GM18868 (cell line): ENCODE measurements at regions not wholly inside any gene's neighbourhood (a gene's known extent, or its start where the extent isn't known, plus 50 kb on each side); places are given as distances from the start of the nearest gene placed in this dataset.
"Not testable (repeated sequence)": the region's sequence is repeated elsewhere in the genome, so short reads cannot be mapped to it uniquely, and the experiment has no call there.

Source experiments
- ATAC-seq: cut with Tn5 transposase; IDR thresholded peaks from one replicate; pipeline ENCODE4 v1.9.1; 2021; ENCODE audit warnings: mild to moderate bottlenecking, moderate library complexity; ENCODE audit not compliant: unreplicated experiment

DNA sequence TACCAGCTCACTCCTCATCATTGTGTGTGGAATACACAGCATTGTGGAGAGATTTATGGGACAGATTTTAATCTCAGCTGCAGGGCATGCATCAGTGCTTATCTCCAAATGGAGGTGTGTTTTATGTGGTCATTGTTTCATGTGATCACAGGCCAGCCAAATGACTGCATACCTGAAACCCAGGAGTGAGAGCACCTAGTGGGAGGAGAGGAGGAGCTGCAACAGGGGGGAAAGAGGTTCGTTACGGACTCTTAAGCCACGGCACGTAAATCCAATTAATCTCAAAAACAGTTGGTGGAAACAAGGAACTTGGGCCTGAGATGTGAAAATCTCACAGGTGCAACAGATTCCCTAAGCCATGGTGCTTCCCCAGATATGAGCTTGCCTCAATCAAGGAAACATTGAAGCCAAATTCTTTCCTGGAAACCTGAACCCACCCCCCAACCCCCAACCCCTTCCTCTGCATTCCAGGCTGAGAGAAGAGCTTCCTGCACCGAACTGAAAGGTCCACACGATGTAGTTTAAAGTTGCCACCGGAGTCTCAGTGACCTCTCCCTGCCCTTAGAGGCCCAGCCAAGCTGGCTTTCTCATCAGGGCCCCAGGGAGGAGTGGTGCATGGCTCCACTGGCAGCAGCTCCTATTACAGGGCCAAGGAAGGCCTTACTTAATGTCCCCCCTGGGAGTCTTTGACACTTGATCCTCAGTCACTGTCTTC, 167.4 kb downstream of the C1D start:
- no peak for ATAC-seq

DNA sequence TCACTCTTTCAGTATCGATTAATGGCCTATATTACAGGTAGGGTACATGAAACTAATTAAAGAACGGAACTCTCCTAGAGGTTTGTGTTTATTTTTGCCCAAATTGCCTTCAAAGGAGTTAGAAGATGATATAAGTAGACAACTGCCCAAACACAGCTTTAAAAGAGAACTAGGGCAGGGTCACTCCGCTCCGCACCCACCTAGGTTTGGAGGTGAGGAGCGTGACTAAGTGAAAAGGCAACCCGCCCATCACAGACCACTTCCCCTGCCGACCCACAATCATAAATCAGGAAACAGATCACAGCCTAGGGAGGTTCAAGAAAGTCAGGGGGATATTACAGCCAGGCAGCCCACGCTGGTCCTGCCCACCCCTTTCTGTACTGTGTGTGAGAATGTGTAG, 166.7 kb downstream of the C1D start:
- no peak for ATAC-seq

DNA sequence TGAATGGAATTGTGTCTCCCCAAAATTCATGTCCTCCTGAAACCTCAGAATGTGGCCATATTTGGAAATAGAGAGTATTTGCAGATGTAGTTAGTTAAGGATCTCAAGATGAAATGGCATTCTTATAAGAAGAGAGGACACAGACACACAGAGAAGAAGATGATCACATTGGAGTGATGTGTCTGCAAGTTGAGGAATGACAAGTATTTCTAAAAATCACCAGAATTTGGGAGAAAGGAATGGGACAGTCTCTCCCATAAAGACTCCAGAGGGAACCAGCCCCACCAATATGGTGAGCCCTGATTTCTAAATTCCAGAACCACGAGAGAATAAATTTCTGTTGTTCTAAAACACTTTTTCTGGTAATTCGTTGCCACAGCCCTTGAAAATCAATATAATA, 166.3 kb downstream of the C1D start:
- ATAC-seq: no peak

DNA sequence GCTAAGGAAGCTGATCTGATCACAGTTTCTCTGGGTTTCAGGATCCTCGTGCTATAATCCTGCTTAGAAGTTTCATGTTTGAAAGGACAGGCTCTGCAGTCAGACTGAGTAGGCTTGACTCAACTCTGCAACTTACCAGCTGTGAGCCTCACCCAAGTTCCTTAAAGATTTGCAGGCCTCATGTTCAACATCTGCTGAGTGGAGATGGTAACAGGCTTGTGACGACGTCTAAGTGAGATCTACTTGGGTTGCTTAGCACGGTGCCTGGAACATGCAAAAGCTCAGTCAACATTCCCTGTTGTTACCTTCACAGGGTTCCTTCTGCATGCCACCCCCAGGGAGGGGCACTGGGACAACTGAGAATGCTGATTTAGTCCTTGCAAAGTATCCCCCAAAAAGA, 164.2 kb downstream of the C1D start:
- ATAC-seq: no peak

DNA sequence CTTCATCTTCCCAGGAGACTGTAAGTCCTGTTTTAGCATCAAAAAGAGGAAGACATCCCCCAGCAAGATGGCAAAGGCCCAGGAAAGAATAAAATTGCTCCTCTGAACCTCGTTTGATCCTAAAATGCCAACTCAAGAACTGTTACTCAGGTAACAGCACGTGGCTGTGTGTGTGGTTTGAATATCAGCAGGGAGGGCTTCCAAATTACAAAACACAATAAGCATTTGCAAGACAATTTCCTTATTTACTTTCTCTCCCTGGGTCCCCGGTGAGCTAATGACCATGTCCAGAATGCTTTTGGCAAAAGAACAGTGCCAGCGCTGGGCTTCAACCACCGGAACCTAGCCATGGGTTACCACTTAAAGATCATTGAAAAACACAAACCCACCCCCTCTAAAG, 163.6 kb downstream of the C1D start:
- no peak for ATAC-seq

DNA sequence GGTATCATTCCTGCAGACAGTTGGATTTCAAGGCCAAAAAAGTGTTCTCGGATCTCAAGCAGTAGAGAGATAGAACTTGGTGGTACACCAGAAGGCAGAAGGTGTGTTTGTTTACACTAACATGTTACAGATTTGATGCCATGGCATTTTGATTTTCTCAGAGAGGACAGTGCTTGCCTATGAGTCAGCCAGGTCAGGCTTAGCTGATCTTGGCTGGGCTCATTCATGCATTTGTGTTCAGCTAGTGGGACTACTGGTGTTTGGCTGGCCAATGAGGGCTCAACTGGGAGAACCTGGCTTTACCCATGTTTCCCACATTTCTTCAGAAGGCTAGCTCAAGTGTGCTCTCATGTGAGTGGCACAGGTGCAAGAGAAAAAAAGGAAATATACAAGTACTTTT, 162.0 kb downstream of the C1D start:
- ATAC-seq: no peak

DNA sequence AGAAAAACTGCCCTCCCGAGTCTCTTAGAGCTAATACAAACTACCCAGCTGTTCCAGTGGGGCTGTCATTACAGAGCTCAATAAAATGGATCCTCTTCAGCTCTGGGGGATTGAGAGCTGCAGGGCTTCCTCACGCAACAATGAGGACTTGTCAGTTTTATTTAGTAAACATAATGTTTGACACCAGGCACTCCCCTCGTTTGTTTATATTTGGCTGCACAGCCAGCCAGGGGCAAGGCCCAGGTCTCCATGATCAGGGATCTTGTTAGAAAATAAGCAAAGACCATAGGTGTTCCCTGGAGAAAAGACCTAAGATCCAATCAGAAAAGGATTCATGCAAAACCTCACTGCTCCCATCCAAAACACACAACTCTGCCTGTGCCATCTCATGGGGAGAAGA, 158.2 kb downstream of the C1D start:
- ATAC-seq: no peak

DNA sequence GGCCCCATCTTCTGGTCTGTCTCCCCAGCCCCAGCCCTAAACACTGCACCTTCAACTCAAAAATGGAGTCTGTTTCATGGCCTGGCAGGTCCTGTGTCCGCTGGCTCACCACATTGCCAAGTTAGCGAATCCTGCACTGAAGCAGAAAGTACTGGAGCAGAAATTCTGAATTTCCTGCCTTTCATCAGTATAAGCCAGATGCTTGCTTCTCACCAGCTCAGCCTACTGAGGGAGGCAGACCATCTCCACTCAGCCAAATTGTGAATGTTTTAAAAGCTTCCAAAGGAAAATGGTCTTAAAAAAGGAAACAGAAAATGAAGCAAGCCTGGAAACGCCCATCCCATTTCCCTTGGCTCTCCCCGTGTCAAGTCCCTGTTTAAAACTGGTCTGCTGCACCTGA, 157.8 kb downstream of the C1D start:
- ATAC-seq: no peak

DNA sequence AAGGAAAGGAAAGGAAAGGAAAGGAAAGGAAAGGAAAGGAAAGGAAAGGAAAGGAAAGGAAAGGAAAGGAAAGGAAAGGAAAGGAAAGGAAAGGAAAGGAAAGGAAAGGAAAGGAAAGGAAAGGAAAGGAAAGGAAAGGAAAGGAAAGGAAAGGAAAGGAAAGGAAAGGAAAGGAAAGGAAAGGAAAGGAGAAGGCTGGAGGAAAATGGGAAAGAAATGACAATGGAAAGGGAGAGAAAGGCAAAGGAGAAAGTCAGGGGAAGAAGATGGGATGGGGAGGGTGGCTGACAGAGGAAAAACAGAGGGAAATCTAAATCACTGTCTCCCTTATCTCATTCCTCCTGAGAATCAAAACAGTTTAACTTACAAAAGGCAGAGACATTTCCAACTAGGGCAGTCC, 156.3 kb downstream of the C1D start:
- ATAC-seq: not testable (repeated sequence)

DNA sequence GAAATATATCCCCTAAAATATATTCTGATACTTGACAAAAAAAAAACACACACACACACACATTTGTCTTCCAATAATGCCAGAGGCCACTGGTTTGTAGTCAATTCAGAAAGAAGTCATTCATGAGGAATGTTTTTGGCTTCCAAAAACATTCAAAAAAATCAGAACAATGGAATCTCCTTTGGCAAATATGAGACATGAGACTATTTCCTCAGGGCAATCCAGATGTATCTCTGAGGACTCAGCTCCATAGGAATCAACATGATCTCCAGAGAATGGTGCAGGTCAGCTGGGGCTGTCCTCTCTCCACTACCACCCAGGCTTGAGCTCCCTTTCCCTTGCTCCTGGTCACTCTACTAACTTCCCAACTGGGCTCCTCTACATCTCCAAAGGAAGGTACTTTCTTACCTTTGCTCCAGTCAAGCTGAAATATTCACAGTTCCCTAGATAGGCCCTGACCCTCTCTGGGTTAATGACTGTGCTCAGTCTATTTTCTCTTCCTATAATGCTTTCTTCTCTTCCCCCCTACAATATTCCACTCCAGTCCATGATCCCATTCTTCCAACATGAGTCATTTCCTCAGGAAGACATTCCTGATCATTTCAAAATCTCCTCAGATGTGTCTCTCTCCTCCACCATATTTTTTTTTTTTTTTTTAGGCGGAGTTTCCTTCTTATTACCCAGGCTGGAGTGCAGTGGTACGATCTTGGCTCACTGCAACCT, 145.3 kb downstream of the C1D start:
- ATAC-seq: no peak

DNA sequence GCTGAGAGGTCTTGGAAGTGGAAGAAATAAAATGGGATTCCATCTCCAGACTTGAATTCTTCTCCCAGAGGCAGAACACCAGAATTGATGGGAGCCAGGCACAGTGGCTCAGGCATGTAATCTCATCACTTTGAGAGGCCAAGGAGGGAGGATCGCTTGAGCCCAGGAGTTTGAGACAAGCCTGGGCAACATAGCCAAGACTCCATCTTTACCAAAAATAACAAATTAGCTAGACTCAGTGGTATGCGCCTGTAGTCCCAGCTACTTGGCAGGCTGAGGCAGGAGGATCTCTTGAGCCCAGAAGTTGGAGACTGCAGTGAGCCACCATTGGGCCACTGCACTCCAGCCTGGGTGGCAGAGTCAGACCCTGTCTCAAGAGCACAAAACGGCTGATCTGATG, 144.3 kb downstream of the C1D start:
- no peak for ATAC-seq

DNA sequence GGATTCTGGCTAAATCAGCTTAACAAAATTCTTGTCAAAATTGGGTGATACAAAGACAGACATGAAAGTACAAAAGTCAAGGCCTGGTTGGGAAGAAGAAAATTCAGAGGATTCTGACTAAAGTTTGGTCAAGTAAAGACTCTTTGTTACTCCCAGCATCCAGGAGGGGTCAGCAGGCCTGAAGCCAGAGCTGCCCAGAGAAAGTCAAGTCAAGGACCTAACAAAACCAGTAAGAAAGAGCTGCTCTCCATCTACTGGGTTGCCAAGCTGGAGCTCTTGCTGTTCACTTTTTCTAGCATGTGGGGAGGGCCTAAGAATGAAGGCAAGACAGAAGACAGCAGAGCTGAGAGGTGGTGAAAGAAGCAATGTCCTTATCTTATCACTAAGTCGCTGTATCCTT, 143.3 kb downstream of the C1D start:
- ATAC-seq: no peak

DNA sequence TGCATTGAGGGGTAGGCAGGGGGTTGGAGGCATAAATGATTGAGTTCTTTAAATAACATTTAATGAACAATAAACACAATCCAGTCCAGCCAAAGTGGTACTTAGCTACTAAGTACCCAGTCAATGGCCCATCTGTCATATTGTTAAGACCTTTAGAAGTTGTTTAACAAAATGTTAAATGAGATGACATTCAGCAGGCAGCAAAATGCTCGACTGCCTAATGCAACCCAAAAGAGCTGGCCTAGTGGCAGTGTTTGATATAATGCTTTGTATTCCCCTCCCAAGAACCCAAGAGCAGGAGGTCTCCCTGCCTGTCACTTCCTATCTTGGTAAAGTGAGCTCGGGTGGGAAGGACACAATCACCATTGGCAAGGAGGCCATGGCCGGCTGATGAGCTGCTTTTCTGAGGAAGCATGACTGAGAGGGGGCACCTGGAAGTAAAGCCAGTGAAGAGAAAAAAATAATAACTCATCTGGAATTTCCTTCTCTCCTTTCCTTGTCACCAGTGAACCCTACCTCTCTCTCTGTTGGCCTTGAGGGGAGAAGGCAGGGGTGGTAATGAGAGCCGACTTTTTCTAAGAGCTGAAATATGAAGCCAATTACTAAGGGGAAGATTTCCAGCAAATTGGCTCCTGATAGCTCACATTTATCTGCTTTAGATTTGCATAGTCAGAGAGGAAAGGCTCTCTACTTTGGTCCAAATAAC, 140.6 kb downstream of the C1D start:
- no peak for ATAC-seq

DNA sequence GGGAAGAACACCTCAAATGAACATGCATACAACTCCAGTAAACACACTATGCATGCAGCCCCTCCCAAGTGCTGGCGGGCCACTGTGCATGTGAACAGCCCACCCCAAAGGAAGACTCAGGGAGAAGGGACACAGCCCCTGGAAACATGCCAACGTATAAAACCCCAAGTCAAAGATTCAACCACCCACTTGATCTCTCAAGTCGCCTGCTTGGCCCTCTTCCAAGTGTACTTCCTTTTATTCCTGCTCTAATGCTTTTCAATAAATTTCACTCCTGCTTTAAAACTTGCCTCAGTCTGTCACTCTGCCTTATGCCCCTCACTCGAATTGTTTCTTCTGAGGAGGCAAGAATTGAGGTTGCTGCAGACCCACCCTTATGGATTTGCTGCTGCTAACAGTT, 139.1 kb downstream of the C1D start:
- ATAC-seq: no peak

DNA sequence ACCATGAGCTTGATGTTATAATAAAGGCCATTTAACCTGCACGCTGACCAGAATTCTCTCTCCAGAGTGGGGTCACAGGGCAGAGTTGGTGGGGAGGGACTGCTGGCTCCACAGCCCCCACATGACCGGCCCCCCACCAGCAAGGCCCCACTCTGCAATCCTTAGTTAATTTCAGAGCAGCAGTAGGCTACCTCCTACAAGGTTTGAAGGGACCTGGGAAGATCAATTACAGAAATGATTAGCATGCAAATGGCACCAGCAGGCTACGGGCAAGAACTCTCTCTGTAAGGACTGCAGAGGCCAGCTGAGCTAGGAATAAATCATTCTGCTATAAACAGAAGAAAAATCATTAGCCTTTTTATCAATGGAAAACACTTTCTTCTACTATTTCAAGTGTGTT, 135.3 kb downstream of the C1D start:
- no peak for ATAC-seq

DNA sequence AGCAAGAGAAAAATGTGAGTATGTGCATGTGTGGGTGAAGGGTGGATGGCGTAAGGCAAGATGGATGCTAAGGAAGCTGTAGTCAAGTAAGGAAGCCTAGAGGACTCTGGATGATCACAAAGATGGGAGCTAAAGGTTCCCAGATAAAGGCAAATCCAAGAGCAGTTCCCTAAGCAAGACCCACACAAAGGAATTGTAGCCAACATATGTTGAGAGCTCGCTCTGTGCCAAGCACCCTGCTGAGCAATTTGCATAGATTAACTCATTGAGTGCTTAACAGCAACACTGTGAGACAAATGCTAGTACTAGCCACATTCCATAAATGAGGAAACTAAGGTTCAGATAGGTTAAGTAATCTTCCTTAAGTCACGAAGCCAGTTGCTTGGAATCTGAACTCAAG, 132.6 kb downstream of the C1D start:
- ATAC-seq: no peak

DNA sequence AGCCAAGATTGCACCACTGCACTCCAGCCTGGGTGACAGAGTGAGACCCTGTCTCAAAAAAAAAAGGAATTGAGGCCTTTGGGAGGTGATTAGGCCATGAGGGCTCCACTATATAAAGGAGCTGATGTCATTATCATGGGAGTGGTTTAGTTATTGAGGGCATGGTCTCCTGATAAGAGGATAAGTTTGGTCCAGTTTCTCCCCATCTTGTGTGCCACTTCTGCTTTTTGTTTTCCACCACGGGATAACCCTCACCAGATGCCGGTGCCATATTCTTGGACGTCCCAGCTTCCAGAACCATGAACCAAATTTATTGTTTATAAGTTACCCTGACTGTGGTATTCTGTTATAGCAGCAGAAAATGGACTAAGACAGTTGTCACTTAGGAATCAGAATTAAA, 125.8 kb downstream of the C1D start:
- no peak for ATAC-seq

DNA sequence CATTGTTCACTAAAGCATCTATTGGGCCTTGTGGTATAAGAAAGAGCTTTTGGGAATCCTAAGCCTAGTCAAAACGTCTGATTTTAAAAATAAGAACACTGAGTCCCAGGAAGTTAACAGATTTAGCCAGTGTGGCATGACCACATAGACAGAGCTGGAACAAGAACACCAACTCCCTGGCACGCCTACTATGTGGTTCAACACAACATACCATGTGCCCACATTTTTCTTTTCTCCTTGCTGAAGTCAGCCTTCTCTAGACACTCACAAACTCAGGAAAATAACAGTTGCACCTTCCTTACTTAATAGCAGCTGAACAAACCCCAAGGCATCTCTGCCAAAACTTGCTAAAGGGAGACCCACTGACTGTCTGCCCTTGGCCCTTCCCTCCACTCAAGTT, 124.8 kb downstream of the C1D start:
- no peak for ATAC-seq

DNA sequence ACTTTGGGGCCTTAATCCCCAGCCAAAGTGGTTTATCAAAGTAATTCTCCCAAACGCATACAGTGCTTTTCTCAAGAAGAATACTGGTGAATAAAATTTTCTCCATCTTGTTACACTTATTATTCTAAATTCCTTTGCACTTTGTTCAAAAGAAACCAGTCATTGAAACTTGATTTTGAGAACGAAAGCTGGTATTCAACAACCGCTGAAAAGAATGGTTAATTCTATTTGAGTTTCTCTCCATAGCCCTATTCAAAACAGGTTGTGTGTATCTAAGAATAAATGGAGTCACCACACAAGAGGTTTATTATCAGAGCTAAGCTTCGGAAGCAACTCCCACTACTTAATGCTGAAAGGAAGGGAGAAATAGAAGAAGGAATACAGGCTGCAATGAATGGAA, 117.7 kb downstream of the C1D start:
- ATAC-seq: no peak

DNA sequence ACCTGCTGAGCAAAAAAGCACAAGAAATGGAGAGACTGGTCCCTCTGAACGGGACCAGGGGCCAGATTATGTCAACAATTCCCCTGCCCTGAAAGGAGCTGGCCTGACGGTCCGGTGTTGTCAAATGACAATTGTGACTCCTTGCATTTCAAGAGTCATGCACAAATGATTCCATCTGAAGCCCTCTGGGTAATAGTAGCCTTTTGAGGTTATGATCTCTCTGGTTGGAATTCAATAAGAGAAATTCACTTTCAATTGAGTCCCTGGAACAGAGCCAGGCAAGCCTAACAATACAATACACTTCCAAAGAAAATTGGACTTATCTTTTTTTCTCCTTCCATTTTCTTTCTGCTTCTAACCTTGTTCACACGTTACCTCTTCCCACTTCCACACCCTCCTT, 116.9 kb downstream of the C1D start:
- ATAC-seq: no peak

DNA sequence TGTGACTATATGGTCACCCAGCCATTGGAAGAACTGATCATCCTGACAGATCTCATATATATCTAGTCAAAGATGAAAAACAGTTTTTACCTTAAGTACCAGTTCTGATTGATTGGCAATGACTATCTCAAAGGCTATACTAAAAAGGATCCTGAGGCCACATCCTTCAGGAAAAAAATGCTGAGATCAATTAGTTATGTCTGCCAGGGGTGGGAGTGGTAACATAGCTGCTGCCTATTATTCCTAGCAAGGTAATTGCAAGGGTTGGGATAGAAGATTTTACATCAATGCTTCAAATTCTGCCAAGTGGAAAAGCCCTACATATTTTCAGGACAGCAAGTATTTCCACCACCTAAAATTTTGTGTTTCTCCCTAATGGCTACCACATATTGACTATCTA, 114.7 kb downstream of the C1D start:
- no peak for ATAC-seq

DNA sequence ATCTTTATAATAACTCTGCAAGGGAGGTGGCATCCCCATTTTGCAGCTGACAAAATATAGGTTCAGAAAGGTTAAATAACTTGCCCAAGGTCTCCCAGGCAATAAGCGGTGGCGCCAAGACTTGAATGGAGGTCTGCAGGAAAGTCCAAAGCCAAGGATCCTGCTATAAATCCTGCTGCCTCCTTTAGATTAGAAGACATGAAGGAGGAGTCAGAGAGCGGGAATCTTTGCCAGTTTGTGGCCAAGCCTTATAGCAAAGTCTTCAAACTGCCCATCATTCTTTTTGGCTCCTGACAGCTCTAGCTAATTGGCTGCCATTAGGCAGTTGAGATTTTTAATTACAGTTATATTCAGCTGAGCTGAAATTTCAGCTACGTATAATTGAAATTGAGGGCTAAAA, 114.3 kb downstream of the C1D start:
- ATAC-seq: no peak
